Lung (tissue), 11 donors: ENCODE measurements at regions not wholly inside any gene's neighbourhood (a gene's known extent, or its start where the extent isn't known, plus 50 kb on each side); places are given as distances from the start of the nearest gene placed in this dataset.

Experiments used
- ATAC-seq: fragments of 200-7000 bp; cut with Tn5 transposase; one replicate; pipeline ENCODE4 v1.9.1; 2020; ENCODE audit warnings: moderate number of reproducible peaks; ENCODE audit not compliant: insufficient read depth, low FRiP score
- DNase-seq, 3 donors: peaks; one replicate each; pipeline ENCODE4 v3.0.0-alpha.2; 2013 to 2017
- H3K27ac ChIP-seq, 2 donors: one replicate each; pipeline ENCODE4 v1.5.1; 2013; ENCODE audit warnings: mild to moderate bottlenecking in 2 of 2, moderate library complexity in 2 of 2, control low read depth in 1 of 2, inconsistent platforms in 1 of 2, low read depth in 1 of 2, low read length in 1 of 2
- H3K27me3 ChIP-seq, 3 donors: one replicate each; pipeline ENCODE4 v1.5.1; 2013; ENCODE audit warnings: low read length in 2 of 3; ENCODE audit not compliant: control insufficient read depth in 3 of 3, insufficient read depth in 3 of 3
- H3K36me3 ChIP-seq, 4 donors: one replicate each; pipeline ENCODE4 v1.5.1; 2013; ENCODE audit warnings: low read length in 4 of 4, mild to moderate bottlenecking in 1 of 4, moderate library complexity in 1 of 4; ENCODE audit not compliant: control insufficient read depth in 4 of 4, insufficient read depth in 4 of 4
- H3K4me1 ChIP-seq, 5 donors: one replicate each; pipeline ENCODE4 v1.5.1; 2013; ENCODE audit warnings: low read length in 5 of 5, mild to moderate bottlenecking in 2 of 5, moderate library complexity in 1 of 5; ENCODE audit not compliant: control insufficient read depth in 5 of 5, insufficient read depth in 5 of 5
- H3K4me3 ChIP-seq: one replicate; pipeline ENCODE4 v1.5.1; 2013; ENCODE audit warnings: mild to moderate bottlenecking, control low read depth, moderate library complexity
- H3K9ac ChIP-seq, 2 donors: one replicate each; pipeline ENCODE4 v1.5.1; 2013; ENCODE audit warnings: low read length in 2 of 2, control low read depth in 1 of 2; ENCODE audit not compliant: insufficient read depth in 1 of 2
- H3K9me3 ChIP-seq, 4 donors: one replicate each; pipeline ENCODE4 v1.5.1; 2013; ENCODE audit warnings: low read length in 3 of 4, mild to moderate bottlenecking in 1 of 4, moderate library complexity in 1 of 4; ENCODE audit not compliant: control insufficient read depth in 4 of 4, insufficient read depth in 3 of 4
- CTCF ChIP-seq: IDR thresholded peaks from 2 replicates; pipeline ENCODE4 v1.5.1; 2012; ENCODE audit warnings: mild to moderate bottlenecking; ENCODE audit errors: control extremely low read depth, extremely low read depth
- WGBS, 2 donors: extraction: QIAGEN DNeasy Blood & Tissue Kit; methylation state at CpG; one replicate each; pipeline ENCODE4 v1.1.7; 2013; 5-methylcytosine and 5-hydroxymethylcytosine counted together
- donor health status: control.
- donor health status: control.
- donor health status: Bipolar disorder and iron deficiency.
- donor health status: healthy.
- donor health status: DM: yes; HTN: yes; CAD: no.

GRCh38 chr9:28435456-28435855, 862.2 kb upstream of the C9orf72 start:
- 62 to 67% methylated on average over 1 of the region's 1 CpG for WGBS, 2 donors

GRCh38 chr9:28439688-28440087, 866.4 kb upstream of the C9orf72 start:
- WGBS, 2 donors, result 87 to 90% methylated on average over 3 of the region's 3 CpGs
- TF ChIP-seq CTCF, result no peak
- H3K4me3 ChIP-seq, result no peak overlapping the region
- DNase-seq, result no peak
- no peak for ATAC-seq
- no peak overlapping the region for H3K9ac ChIP-seq
- no peak overlapping the region for H3K27ac ChIP-seq
- no peaks in the 10 kb centered on the region for H3K4me1 ChIP-seq
- H3K36me3 ChIP-seq, result no peaks in the 10 kb centered on the region
- no peaks in the 10 kb centered on the region for H3K27me3 ChIP-seq
- H3K9me3 ChIP-seq, result peaks cover 0 to 16% (median 4%) of the 10 kb centered on the region in 4 donors

More at GRCh38 chr9:28435456-28435855, 862.2 kb upstream of the C9orf72 start:
- ATAC-seq (no peak), DNase-seq (no peak)
- Histone ChIP-seq H3K9ac (no peak overlapping the region), H3K9me3 (peaks cover 0 to 3% (median 0%) of the 10 kb centered on the region in 4 donors), H3K27me3 (no peaks in the 10 kb centered on the region), H3K4me1 (no peaks in the 10 kb centered on the region), H3K4me3 (no peak overlapping the region), H3K27ac (no peak overlapping the region), H3K36me3 (no peaks in the 10 kb centered on the region)
- TF ChIP-seq CTCF, result no peak

- H3K27me3 ChIP-seq, result no peaks in the 10 kb centered on the region
- no peaks in the 10 kb centered on the region for H3K36me3 ChIP-seq
- ATAC-seq (no peak), DNase-seq (no peak)
- H3K27ac ChIP-seq, result no peak overlapping the region
- H3K9me3 ChIP-seq, result peaks cover 0 to 16% (median 3%) of the 10 kb centered on the region in 4 donors
- no peaks in the 10 kb centered on the region for H3K4me1 ChIP-seq
- TF ChIP-seq CTCF, result no peak
- no peak overlapping the region for H3K9ac ChIP-seq
- no peak overlapping the region for H3K4me3 ChIP-seq
- WGBS, 2 donors, result 86 to 89% methylated on average over 4 of the region's 4 CpGs
Observed at GRCh38 chr9:28443461-28443860, 870.2 kb upstream of the C9orf72 start.

- Histone ChIP-seq H3K36me3 (no peaks in the 10 kb centered on the region), H3K27me3 (no peaks in the 10 kb centered on the region), H3K9me3 (peaks cover 0 to 16% (median 3%) of the 10 kb centered on the region in 4 donors), H3K4me1 (no peaks in the 10 kb centered on the region), H3K27ac (no peak overlapping the region), H3K9ac (no peak overlapping the region), H3K4me3 (no peak overlapping the region)
- TF ChIP-seq CTCF, result no peak
- DNase-seq (no peak), ATAC-seq (no peak)
- 98 to 100% methylated on average over 1 of the region's 1 CpG for WGBS, 2 donors
Observed at GRCh38 chr9:28444637-28445036, 871.4 kb upstream of the C9orf72 start.
